Activated naive CD8-positive, alpha-beta T cell (primary cell): ENCODE measurements at regions not wholly inside any gene's neighbourhood (a gene's known extent, or its start where the extent isn't known, plus 50 kb on each side); places are given as distances from the start of the nearest gene placed in this dataset.
"Not testable (repeated sequence)": the region's sequence is repeated elsewhere in the genome, so short reads cannot be mapped to it uniquely, and the experiment has no call there.

ENCODE experiments used
- H3K27ac Mint-ChIP-seq: one replicate; pipeline ENCODE4 v1.8.0; 2021; ENCODE audit warnings: mixed read lengths
- H3K27me3 Mint-ChIP-seq: one replicate; pipeline ENCODE4 v1.8.0; 2021; ENCODE audit warnings: mixed read lengths
- H3K36me3 Mint-ChIP-seq: one replicate; pipeline ENCODE4 v1.8.0; 2021; ENCODE audit warnings: mixed read lengths
- H3K4me1 Mint-ChIP-seq: one replicate; pipeline ENCODE4 v1.8.0; 2021; ENCODE audit warnings: low read depth, mixed read lengths
- H3K4me3 Mint-ChIP-seq: one replicate; pipeline ENCODE4 v1.8.0; 2021; ENCODE audit warnings: mild to moderate bottlenecking, mixed read lengths
- H3K9me3 Mint-ChIP-seq: one replicate; pipeline ENCODE4 v1.8.0; 2021; ENCODE audit warnings: low read depth, mixed read lengths

DNA sequence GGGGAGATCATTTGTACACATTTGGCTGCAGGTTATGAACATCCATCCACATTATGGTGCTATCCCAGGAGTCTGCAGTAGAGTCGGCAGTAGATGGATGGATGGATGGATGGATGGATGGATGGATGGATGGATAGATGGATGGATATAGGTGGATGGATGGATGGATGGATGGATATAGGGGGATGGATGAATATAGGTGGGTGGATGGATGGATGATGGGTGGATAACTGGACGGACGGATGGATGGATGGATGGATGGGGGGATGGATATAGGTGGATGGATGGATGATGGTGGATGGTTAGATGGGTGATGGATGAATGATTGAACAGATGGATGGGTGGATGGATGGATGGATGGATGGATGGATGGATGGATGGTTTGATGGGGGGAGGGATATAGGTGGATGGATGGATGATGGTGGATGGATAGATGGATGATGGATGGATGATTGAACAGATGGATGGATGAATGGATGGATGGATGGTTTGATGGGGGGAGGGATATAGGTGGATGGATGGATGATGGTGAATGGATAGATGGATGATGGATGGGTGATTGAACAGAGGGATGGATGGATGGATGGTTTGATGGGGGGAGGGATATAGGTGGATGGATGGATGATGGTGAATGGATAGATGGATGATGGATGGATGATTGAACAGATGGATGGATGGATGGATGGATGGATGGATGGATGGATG lies 65.3 kb upstream of the PRR5 start:
- not testable (repeated sequence) for H3K9me3 Mint-ChIP-seq, H3K4me1 Mint-ChIP-seq, H3K27me3 Mint-ChIP-seq, H3K4me3 Mint-ChIP-seq, H3K36me3 Mint-ChIP-seq, H3K27ac Mint-ChIP-seq

DNA sequence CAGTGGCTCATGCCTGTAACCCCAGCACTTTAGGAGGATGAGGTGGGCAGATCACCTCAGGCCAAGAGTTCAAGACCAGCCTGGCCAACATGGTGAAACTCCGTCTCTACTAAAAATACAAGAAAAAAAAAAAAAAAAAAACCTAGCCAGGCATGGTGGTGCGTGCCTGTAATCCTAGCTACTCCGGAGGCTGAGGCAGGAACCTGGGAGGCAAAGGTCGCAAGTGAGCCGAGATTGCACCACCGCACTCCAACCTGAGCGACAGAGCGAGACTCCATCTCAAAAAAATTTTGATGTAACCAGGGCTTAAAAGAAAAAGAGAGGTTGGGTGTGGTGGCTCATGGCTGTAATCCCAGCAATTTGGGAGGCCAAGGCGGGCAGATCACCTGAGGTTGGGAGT lies 66.4 kb upstream of the PRR5 start:
- H3K27ac Mint-ChIP-seq, H3K9me3 Mint-ChIP-seq: not testable (repeated sequence)

GRCh38 chr22:44634426-44635321 lies 67.3 kb upstream of the PRR5 start:
- Mint-ChIP-seq H3K4me1 (peaks cover 3% of the 10 kb centered on the region), H3K27ac (no peak overlapping the region), H3K9me3 (no peaks in the 10 kb centered on the region), H3K36me3 (no peaks in the 10 kb centered on the region), H3K27me3 (no peaks in the 10 kb centered on the region), H3K4me3 (no peak overlapping the region)

More for the DNA sequence above, 66.4 kb upstream of the PRR5 start:
- H3K4me3 Mint-ChIP-seq, H3K27me3 Mint-ChIP-seq, H3K4me1 Mint-ChIP-seq, H3K36me3 Mint-ChIP-seq: not testable (repeated sequence)

DNA sequence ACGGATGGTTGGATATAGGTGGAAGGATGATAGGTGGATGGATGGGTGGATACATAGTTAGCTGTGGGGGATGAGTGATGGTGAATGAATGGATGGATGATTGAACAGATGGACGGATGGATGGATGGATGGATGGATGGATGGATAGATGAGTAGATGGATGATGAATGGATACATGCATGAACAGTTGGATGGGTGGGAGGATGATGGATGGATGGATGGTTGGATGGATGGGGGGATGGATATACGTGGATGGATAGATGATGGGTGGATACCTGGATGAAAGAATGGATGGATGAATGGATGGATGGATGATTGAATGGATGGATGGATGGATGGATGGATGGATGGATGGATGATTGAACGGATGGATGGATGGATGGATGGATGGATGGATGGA lies 68.4 kb upstream of the PRR5 start:
- no peaks in the 10 kb centered on the region for H3K27me3 Mint-ChIP-seq
- H3K4me3 Mint-ChIP-seq, result no peak overlapping the region
- no peak overlapping the region for H3K27ac Mint-ChIP-seq
- peaks cover 3% of the 10 kb centered on the region for H3K4me1 Mint-ChIP-seq
- H3K9me3 Mint-ChIP-seq, result no peaks in the 10 kb centered on the region
- no peaks in the 10 kb centered on the region for H3K36me3 Mint-ChIP-seq

- Mint-ChIP-seq H3K27me3 (no peaks in the 10 kb centered on the region), H3K27ac (no peak overlapping the region)
These were observed 69.2 kb upstream of the PRR5 start for GRCh38 chr22:44632541-44633396.

DNA sequence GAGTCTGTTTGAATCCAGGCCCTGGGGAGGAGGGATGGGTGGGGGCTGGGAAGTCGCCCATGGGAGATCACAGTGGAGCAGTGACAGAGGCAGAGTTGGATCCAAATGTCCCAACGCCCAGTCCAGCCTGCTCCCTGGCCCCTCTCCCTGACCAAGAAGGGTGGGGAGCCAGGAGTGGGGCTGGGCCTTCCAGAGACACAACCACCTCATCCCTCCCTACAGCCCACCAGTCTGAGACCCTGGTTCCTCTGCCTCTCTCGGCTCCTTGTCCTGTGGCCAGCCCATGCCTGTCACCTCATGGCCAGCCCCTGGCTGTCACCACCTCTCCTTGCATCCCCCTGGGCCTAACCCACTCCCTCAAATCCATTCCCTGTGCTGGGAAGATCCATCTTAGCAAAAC lies 71.2 kb upstream of the PRR5 start:
- no peaks in the 10 kb centered on the region for H3K27me3 Mint-ChIP-seq
- H3K36me3 Mint-ChIP-seq, result no peaks in the 10 kb centered on the region
- no peak overlapping the region for H3K4me3 Mint-ChIP-seq
- peaks cover 6% of the 10 kb centered on the region for H3K4me1 Mint-ChIP-seq
- no peak overlapping the region for H3K27ac Mint-ChIP-seq
- H3K9me3 Mint-ChIP-seq, result no peaks in the 10 kb centered on the region

More at GRCh38 chr22:44632541-44633396, 69.2 kb upstream of the PRR5 start:
- Mint-ChIP-seq H3K4me1 (peaks cover 3% of the 10 kb centered on the region), H3K36me3 (no peaks in the 10 kb centered on the region), H3K4me3 (no peak overlapping the region), H3K9me3 (no peaks in the 10 kb centered on the region)

GRCh38 chr22:44628835-44629234 lies 73.2 kb upstream of the PRR5 start:
- no peaks in the 10 kb centered on the region for H3K27me3 Mint-ChIP-seq

DNA sequence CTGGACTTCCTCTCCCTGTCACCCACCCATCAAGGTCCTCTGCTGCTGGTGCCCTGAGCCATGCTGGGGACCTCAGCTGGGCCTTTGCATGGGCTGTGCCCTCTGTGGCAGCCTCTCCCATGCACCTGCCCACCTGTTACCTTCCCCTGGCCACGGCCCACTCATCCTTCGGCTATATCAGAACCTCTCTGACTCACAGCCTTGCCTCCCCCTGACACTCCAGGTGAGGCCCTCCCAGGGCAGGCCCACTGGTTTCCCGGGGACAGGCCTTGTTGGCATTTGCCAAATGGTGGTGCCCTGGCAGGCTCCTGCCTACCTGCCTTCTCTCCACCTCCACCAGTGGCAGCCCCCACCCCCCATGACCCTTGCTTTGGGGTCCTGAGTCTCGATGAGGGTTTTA lies 73.7 kb upstream of the PRR5 start:
- no peak overlapping the region for H3K27ac Mint-ChIP-seq
- H3K4me1 Mint-ChIP-seq, result peaks cover 2% of the 10 kb centered on the region
- H3K36me3 Mint-ChIP-seq, result no peaks in the 10 kb centered on the region
- H3K4me3 Mint-ChIP-seq, result no peak overlapping the region
- no peaks in the 10 kb centered on the region for H3K27me3 Mint-ChIP-seq
- no peaks in the 10 kb centered on the region for H3K9me3 Mint-ChIP-seq

More at GRCh38 chr22:44628835-44629234, 73.2 kb upstream of the PRR5 start:
- H3K27ac Mint-ChIP-seq, result no peak overlapping the region
- H3K4me1 Mint-ChIP-seq, result peaks cover 2% of the 10 kb centered on the region
- no peaks in the 10 kb centered on the region for H3K9me3 Mint-ChIP-seq
- H3K4me3 Mint-ChIP-seq, result no peak overlapping the region
- H3K36me3 Mint-ChIP-seq, result no peaks in the 10 kb centered on the region

DNA sequence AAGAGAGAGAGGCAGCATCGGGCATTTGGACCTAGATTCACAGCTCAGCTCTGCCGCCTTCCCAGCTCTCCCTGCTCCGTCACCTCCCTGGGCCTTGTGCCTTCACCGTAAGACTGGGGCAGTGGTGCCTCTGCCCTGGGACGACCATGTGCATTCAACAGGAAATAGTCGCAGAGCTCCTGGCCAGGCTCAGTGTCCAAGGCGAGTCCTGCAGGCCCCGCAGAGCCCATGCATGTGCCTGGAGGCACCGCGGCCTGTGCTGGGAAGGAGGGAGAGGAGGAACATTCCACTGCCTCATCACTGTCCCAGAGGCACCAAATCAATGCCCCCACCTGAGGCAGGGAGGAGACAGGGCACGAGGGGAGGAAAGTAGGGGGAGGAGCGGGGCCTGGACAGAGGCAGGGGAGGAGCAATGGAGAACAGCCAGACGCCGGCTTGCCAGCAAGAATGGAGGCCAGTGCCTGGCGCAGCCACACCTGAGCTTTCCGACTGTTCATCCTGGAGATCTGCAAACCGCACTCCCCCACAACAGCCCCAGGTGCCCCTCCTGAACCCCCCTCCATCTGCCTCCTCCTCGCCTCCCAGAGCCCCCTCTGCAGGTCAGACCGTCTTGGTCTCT lies 74.4 kb upstream of the PRR5 start:
- H3K27ac Mint-ChIP-seq, result no peak overlapping the region
- peaks cover 2% of the 10 kb centered on the region for H3K4me1 Mint-ChIP-seq
- H3K4me3 Mint-ChIP-seq, result no peak overlapping the region
- no peaks in the 10 kb centered on the region for H3K27me3 Mint-ChIP-seq
- no peaks in the 10 kb centered on the region for H3K9me3 Mint-ChIP-seq
- no peaks in the 10 kb centered on the region for H3K36me3 Mint-ChIP-seq

DNA sequence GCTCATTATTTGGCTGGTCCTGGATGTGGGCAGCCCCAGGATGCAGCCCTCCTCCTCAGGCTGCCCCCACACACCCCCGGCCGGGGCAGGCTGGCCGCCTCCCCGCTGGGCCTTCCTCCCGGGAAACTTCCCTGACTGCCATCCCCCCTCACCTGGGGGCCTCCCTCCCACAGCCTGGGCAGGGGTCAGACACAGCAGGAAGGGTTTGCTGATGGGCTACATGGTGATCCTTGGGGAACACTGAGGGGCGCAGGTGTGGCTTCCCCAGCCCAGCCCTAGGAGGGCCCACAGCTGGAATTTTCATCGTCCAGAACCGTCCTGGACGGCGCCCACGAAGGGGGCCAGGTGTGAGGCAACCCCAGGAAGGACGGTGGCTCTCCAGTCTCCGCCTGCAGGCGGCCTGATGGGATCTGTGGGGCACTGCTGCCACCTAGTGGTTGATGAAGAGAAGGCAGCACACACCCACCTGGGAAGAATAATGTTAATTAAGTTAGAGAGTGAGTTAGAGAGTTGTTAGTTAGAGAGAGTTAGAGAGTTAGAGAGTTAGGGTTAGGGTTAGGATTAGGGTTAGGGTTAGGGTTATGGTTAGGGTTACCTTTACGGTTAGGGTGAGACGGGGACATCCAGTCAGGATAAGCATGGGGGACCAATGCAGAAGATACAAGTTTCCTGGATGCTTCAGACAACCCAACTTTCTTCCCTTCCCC lies 75.9 kb upstream of the PRR5 start:
- Mint-ChIP-seq H3K4me3 (no peak overlapping the region), H3K27ac (no peak overlapping the region), H3K27me3 (no peaks in the 10 kb centered on the region), H3K4me1 (peaks cover 2% of the 10 kb centered on the region), H3K9me3 (no peaks in the 10 kb centered on the region), H3K36me3 (no peaks in the 10 kb centered on the region)

- no peak overlapping the region for H3K27ac Mint-ChIP-seq
- no peaks in the 10 kb centered on the region for H3K36me3 Mint-ChIP-seq
- no peaks in the 10 kb centered on the region for H3K27me3 Mint-ChIP-seq
- peaks cover 4% of the 10 kb centered on the region for H3K4me1 Mint-ChIP-seq
- H3K4me3 Mint-ChIP-seq, result no peak overlapping the region
- no peaks in the 10 kb centered on the region for H3K9me3 Mint-ChIP-seq
These were observed 76.6 kb upstream of the PRR5 start for GRCh38 chr22:44625421-44625760.

- H3K4me3 Mint-ChIP-seq, result no peak overlapping the region
- no peaks in the 10 kb centered on the region for H3K27me3 Mint-ChIP-seq
- H3K9me3 Mint-ChIP-seq, result no peaks in the 10 kb centered on the region
- no peak overlapping the region for H3K27ac Mint-ChIP-seq
- peaks cover 5% of the 10 kb centered on the region for H3K4me1 Mint-ChIP-seq
- no peaks in the 10 kb centered on the region for H3K36me3 Mint-ChIP-seq
These were observed 77.1 kb upstream of the PRR5 start for GRCh38 chr22:44624689-44625420.

GRCh38 chr22:44623771-44624510 lies 78.1 kb upstream of the PRR5 start:
- H3K9me3 Mint-ChIP-seq, result no peaks in the 10 kb centered on the region
- no peak overlapping the region for H3K27ac Mint-ChIP-seq
- H3K27me3 Mint-ChIP-seq, result no peaks in the 10 kb centered on the region
- H3K4me1 Mint-ChIP-seq, result peaks cover 5% of the 10 kb centered on the region
- H3K36me3 Mint-ChIP-seq, result no peaks in the 10 kb centered on the region
- H3K4me3 Mint-ChIP-seq, result no peak overlapping the region
